BJ (cell line): ENCODE measurements at regions not wholly inside any gene's neighbourhood (a gene's known extent, or its start where the extent isn't known, plus 50 kb on each side); places are given as distances from the start of the nearest gene placed in this dataset.
A peak's percentile ranks its signal among the peaks of the same experiment; 100 is the strongest.

Source experiments
- CTCF ChIA-PET: fragments of 350-600 bp; formaldehyde crosslinking; extraction: SDS; loops from one replicate; lab custom pipeline; 2021; ENCODE audit warnings: antibody characterized with exemption, inconsistent platforms; lab: Yijun Ruan, JAX
- POLR2A ChIA-PET: fragments of 300-600 bp; sonication (Branson Sonifier 250); formaldehyde crosslinking; extraction: SDS; loops from one replicate; lab custom pipeline; 2021; ENCODE audit warnings: antibody characterized with exemption; lab: Charles Lee
- DNase-seq: peaks from one replicate; pipeline ENCODE4 v3.0.0-alpha.2; 2011; ENCODE audit warnings: low read depth
- H3K27me3 ChIP-seq: 2 replicates; pipeline ENCODE4 v1.6.0; 2011; ENCODE audit warnings: low read length; ENCODE audit not compliant: control insufficient read depth, insufficient read depth
- H3K36me3 ChIP-seq: 2 replicates; pipeline ENCODE4 v1.5.1; 2011; ENCODE audit warnings: low read length; ENCODE audit not compliant: control insufficient read depth, insufficient read depth
- H3K4me3 ChIP-seq: 2 replicates; pipeline ENCODE4 v1.5.1; 2011; ENCODE audit warnings: low read depth, mild to moderate bottlenecking, control low read depth, low read length
- CTCF ChIP-seq: IDR thresholded peaks from 2 replicates; pipeline ENCODE4 v1.5.1; 2011; ENCODE audit warnings: low read depth, mild to moderate bottlenecking, control low read depth, inconsistent platforms, low read length, moderate library complexity; ENCODE audit not compliant: insufficient read depth

- no peak for DNase-seq
- H3K36me3 ChIP-seq, result no peaks in the 10 kb centered on the region
- ChIA-PET CTCF (no interaction called here), POLR2A (no interaction called here)
- H3K27me3 ChIP-seq, result no peaks in the 10 kb centered on the region
- no peak overlapping the region for H3K4me3 ChIP-seq
- no peak for TF ChIP-seq CTCF
Measured at GRCh38 chr5:82799361-82800077, 277.7 kb downstream of the TMEM167A start.

GRCh38 chr5:82798676-82799075, 278.5 kb downstream of the TMEM167A start:
- ChIA-PET POLR2A (no interaction called here), CTCF (no interaction called here)
- no peak overlapping the region for H3K4me3 ChIP-seq
- no peaks in the 10 kb centered on the region for H3K27me3 ChIP-seq
- TF ChIP-seq CTCF, result no peak
- no peaks in the 10 kb centered on the region for H3K36me3 ChIP-seq
- DNase-seq, result no peak

GRCh38 chr5:82796643-82797416, 280.4 kb downstream of the TMEM167A start:
- POLR2A ChIA-PET, result no interaction called here
- TF ChIP-seq CTCF, result no peak
- Histone ChIP-seq H3K4me3 (no peak overlapping the region), H3K36me3 (no peaks in the 10 kb centered on the region), H3K27me3 (no peaks in the 10 kb centered on the region)
- no peak for DNase-seq
- CTCF ChIA-PET, result interaction anchor here (1.0 to 2.4 kb wide), 2 partner anchors 446 to 484 kb away, joined by 3 to 10 read pairs; no protein-coding TSS in a partner anchor

GRCh38 chr5:82794876-82795275, 282.3 kb downstream of the TMEM167A start:
- POLR2A ChIA-PET, result no interaction called here
- CTCF ChIA-PET, result interaction anchor here (1.0 to 2.4 kb wide), 7 partner anchors 9 to 657 kb away, joined by 3 to 10 read pairs (median 3); no protein-coding TSS in a partner anchor
- no peak for TF ChIP-seq CTCF
- no peaks in the 10 kb centered on the region for H3K36me3 ChIP-seq
- DNase-seq, result no peak
- no peaks in the 10 kb centered on the region for H3K27me3 ChIP-seq
- no peak overlapping the region for H3K4me3 ChIP-seq

- Histone ChIP-seq H3K27me3 (no peaks in the 10 kb centered on the region), H3K36me3 (no peaks in the 10 kb centered on the region), H3K4me3 (no peak overlapping the region)
- DNase-seq, result no peak
- POLR2A ChIA-PET, result no interaction called here
- peak; percentile 72 for TF ChIP-seq CTCF
- CTCF ChIA-PET, result interaction anchor here (0.6 to 2.4 kb wide), 14 partner anchors 8 to 784 kb away, joined by 3 to 10 read pairs (median 3); no protein-coding TSS in a partner anchor
Measured at GRCh38 chr5:82793808-82794419, 283.3 kb downstream of the TMEM167A start.
